OCI-LY7 (cell line): ENCODE measurements at regions not wholly inside any gene's neighbourhood (a gene's known extent, or its start where the extent isn't known, plus 50 kb on each side); places are given as distances from the start of the nearest gene placed in this dataset.

Experiments
- BruUV-seq: library from RNA; stranded (reverse); fragments of 400-500 nt; replicated peaks from 2 replicates; lab custom pipeline; 2021; lab: Mats Ljungman, UMichigan
- CTCF ChIA-PET: fragments of 300-600 bp; sonication (Branson Sonifier 250); formaldehyde crosslinking; loops from one replicate; lab custom pipeline; 2022; ENCODE audit warnings: antibody characterized with exemption; ENCODE audit not compliant: unreplicated experiment; lab: Charles Lee
- POLR2A ChIA-PET: fragments of 300-600 bp; sonication (Branson Sonifier 250); formaldehyde crosslinking; loops from one replicate; lab custom pipeline; 2022; ENCODE audit warnings: antibody characterized with exemption; lab: Charles Lee
- DNase-seq: peaks from one replicate; pipeline ENCODE4 v3.0.0-alpha.2; 2015; ENCODE audit warnings: low spot score
- H2AFZ ChIP-seq: fragments of 200-600 bp; sonication (generic), shearing (Covaris generic); 2 replicates; pipeline ENCODE4 v1.6.1; 2014; ENCODE audit warnings: mild to moderate bottlenecking, antibody characterized with exemption, low read length, moderate library complexity
- H3K27ac ChIP-seq: fragments of 200-600 bp; sonication (generic); 2 replicates; pipeline ENCODE4 v1.5.1; 2014; ENCODE audit warnings: mixed run types, low read depth, mild to moderate bottlenecking, moderate library complexity, low read length, inconsistent platforms; ENCODE audit not compliant: poor library complexity, severe bottlenecking
- H3K36me3 ChIP-seq: fragments of 200-600 bp; sonication (generic); 2 replicates; pipeline ENCODE4 v1.6.1; 2014; ENCODE audit warnings: mild to moderate bottlenecking, antibody characterized with exemption, low read length, moderate library complexity, mixed read lengths; ENCODE audit not compliant: insufficient read depth
- H3K4me1 ChIP-seq: fragments of 200-600 bp; sonication (generic); 2 replicates; pipeline ENCODE4 v1.5.1; 2014; ENCODE audit warnings: mild to moderate bottlenecking, low read length; ENCODE audit not compliant: insufficient read depth, poor library complexity, severe bottlenecking
- H3K4me2 ChIP-seq: fragments of 200-600 bp; sonication (generic); 2 replicates; pipeline ENCODE4 v1.6.1; 2014; ENCODE audit warnings: mild to moderate bottlenecking, low read length
- H3K4me3 ChIP-seq: fragments of 200-600 bp; sonication (generic); 2 replicates; pipeline ENCODE4 v1.5.1; 2014; ENCODE audit warnings: mild to moderate bottlenecking, low read depth, low read length; ENCODE audit not compliant: poor library complexity, severe bottlenecking
- H3K79me2 ChIP-seq: fragments of 200-600 bp; sonication (generic); 2 replicates; pipeline ENCODE4 v1.6.1; 2016; ENCODE audit warnings: low read depth, mild to moderate bottlenecking, low read length, moderate library complexity, mixed read lengths; ENCODE audit not compliant: insufficient read depth
- H3K9me2 ChIP-seq: fragments of 200-600 bp; sonication (generic); 2 replicates; pipeline ENCODE4 v1.6.1; 2016; ENCODE audit warnings: mild to moderate bottlenecking, low read length, mixed read lengths; ENCODE audit not compliant: insufficient read depth
- H3K9me3 ChIP-seq: fragments of 200-600 bp; sonication (generic); 2 replicates; pipeline ENCODE4 v1.6.1; 2014; ENCODE audit warnings: mild to moderate bottlenecking, mixed run types, low read length, mixed read lengths
- H4K20me1 ChIP-seq: fragments of 200-600 bp; sonication (generic); 2 replicates; pipeline ENCODE4 v1.6.1; 2014; ENCODE audit warnings: mild to moderate bottlenecking, antibody characterized with exemption, low read length, moderate library complexity, mixed read lengths; ENCODE audit not compliant: insufficient read depth
- CTCF ChIP-seq: fragments of 200-600 bp; sonication (generic); conservative IDR thresholded peaks from 2 replicates; pipeline ENCODE4 v1.5.1; 2014; ENCODE audit warnings: mild to moderate bottlenecking, antibody characterized with exemption, low read length, moderate library complexity, mixed read lengths
- EZH2phosphoT487 ChIP-seq: fragments of 200-600 bp; sonication (generic); IDR thresholded peaks from 2 replicates; pipeline ENCODE4 v1.6.1; 2018; ENCODE audit warnings: low read depth, borderline replicate concordance, mild to moderate bottlenecking, mixed run types, antibody characterized with exemption, low read length, moderate library complexity, mixed read lengths
- intact Hi-C: fragments of 100-400 bp; cut with micrococcal nuclease; formaldehyde crosslinking; loops from one replicate; pipeline ENCODE4 v1.10.0; 2022; ENCODE audit not compliant: unreplicated experiment

- no peak overlapping the region for H2AFZ ChIP-seq
- H3K27ac ChIP-seq = no peak overlapping the region
- no peak for DNase-seq
- no peak for TF ChIP-seq CTCF
- no peak for TF ChIP-seq EZH2phosphoT487
- no peaks in the 10 kb centered on the region for H3K4me1 ChIP-seq
- H3K79me2 ChIP-seq = no peaks in the 10 kb centered on the region
- ChIA-PET CTCF (no interaction called here), POLR2A (interaction anchor here (0.7 kb wide), 1 partner anchor 601 kb away, joined by 4 read pairs; no protein-coding TSS in a partner anchor)
- H3K36me3 ChIP-seq = no peaks in the 10 kb centered on the region
- no peaks in the 10 kb centered on the region; the same call in 1 of the 2 replicates for H3K9me2 ChIP-seq
- H3K9me3 ChIP-seq = no peaks in the 10 kb centered on the region
- intact Hi-C loops = no loop called here
- no peak overlapping the region for H3K4me2 ChIP-seq
- no peaks in the 10 kb centered on the region for H4K20me1 ChIP-seq
- no TSS peak for BruUV-seq
- H3K4me3 ChIP-seq = no peak overlapping the region
These were observed 119.1 kb upstream of the TMEM260 start for GRCh38 chr14:56460469-56460868.

- Histone ChIP-seq H3K9me2 (no peaks in the 10 kb centered on the region; the same call in 1 of the 2 replicates), H3K79me2 (no peaks in the 10 kb centered on the region), H3K36me3 (no peaks in the 10 kb centered on the region), H3K4me3 (no peak overlapping the region), H3K27ac (no peak overlapping the region), H2AFZ (no peak overlapping the region), H4K20me1 (no peaks in the 10 kb centered on the region), H3K4me2 (no peak overlapping the region), H3K9me3 (no peaks in the 10 kb centered on the region), H3K4me1 (no peaks in the 10 kb centered on the region)
- intact Hi-C loops = no loop called here
- CTCF ChIA-PET = no interaction called here
- TF ChIP-seq CTCF = no peak
- no peak for TF ChIP-seq EZH2phosphoT487
- POLR2A ChIA-PET = interaction anchor here (0.7 to 1.1 kb wide), 3 partner anchors 9 to 813 kb away, joined by 3 to 4 read pairs (median 3); no protein-coding TSS in a partner anchor
- no peak for DNase-seq
- BruUV-seq = no TSS peak
These were observed 118.0 kb upstream of the TMEM260 start for GRCh38 chr14:56461276-56462275.
